Heart left ventricle (tissue), 16 donors: ENCODE measurements at regions not wholly inside any gene's neighbourhood (a gene's known extent, or its start where the extent isn't known, plus 50 kb on each side); places are given as distances from the start of the nearest gene placed in this dataset.

Source experiments
- ATAC-seq, 4 donors: fragments of 200-7000 bp; cut with Tn5 transposase; one replicate each; pipeline ENCODE4 v1.9.1; 2020 to 2022; ENCODE audit warnings: moderate library complexity in 4 of 4, mild to moderate bottlenecking in 3 of 4, moderate number of reproducible peaks in 1 of 4
- DNase-seq, 5 donors: peaks; one replicate each; pipeline ENCODE4 v3.0.0-alpha.2; 2020
- H3K27ac ChIP-seq, 12 donors: fragments of 200-600 bp; sonication (generic) in 4 of 12; one replicate each; pipeline versions ENCODE4 v1.5.0 to v1.8.0; 2016 to 2022; ENCODE audit warnings: mild to moderate bottlenecking in 2 of 12
- H3K27me3 ChIP-seq, 9 donors: fragments of 200-600 bp; sonication (generic) in 2 of 9; one replicate each; pipeline versions ENCODE4 v1.5.1 to v1.8.0; 2016 to 2022; ENCODE audit warnings: mild to moderate bottlenecking in 3 of 9
- H3K36me3 ChIP-seq, 9 donors: fragments of 200-600 bp; sonication (generic) in 2 of 9; one replicate each; pipeline versions ENCODE4 v1.5.0 to v1.8.0; 2018 to 2022; ENCODE audit warnings: mild to moderate bottlenecking in 2 of 9
- H3K4me1 ChIP-seq, 12 donors: fragments of 200-600 bp; sonication (generic) in 4 of 12; one replicate each; pipeline versions ENCODE4 v1.5.0 to v1.8.0; 2016 to 2022; ENCODE audit warnings: mild to moderate bottlenecking in 3 of 12
- H3K4me3 ChIP-seq, 12 donors: fragments of 200-600 bp; sonication (generic) in 4 of 12; one replicate each; pipeline versions ENCODE4 v1.5.0 to v1.8.0; 2017 to 2022; ENCODE audit warnings: mild to moderate bottlenecking in 9 of 12, moderate library complexity in 4 of 12
- H3K9me3 ChIP-seq, 12 donors: fragments of 200-600 bp; sonication (generic) in 4 of 12; one replicate each; pipeline versions ENCODE4 v1.5.0 to v1.8.0; 2016 to 2022; ENCODE audit warnings: mild to moderate bottlenecking in 1 of 12
- CTCF ChIP-seq, 12 donors: fragments of 200-600 bp; sonication (generic) in 4 of 12; IDR thresholded peaks; one replicate each; pipeline versions ENCODE4 v1.5.0 to v1.8.0; 2018 to 2022; ENCODE audit warnings: antibody characterized with exemption in 12 of 12, mild to moderate bottlenecking in 5 of 12
- POLR2A ChIP-seq, 2 donors: fragments of 450-650 bp; IDR thresholded peaks; one replicate each; pipeline ENCODE4 v1.6.1; 2017; ENCODE audit warnings: antibody characterized with exemption in 2 of 2, mild to moderate bottlenecking in 2 of 2, moderate library complexity in 2 of 2
- WGBS, 4 donors: extraction: QIAGEN DNeasy Blood & Tissue Kit in 2 of 4; methylation state at CpG; one replicate each; pipeline versions ENCODE4 v1.1.5 to v1.1.7; 2013 to 2018; 5-methylcytosine and 5-hydroxymethylcytosine counted together
- intact Hi-C, 10 donors: fragments of 100-400 bp; cut with DNase I; formaldehyde crosslinking; loops; one replicate each; pipeline versions ENCODE4 v1.11.1 to v1.14.2; 2022
- donor health status: ischemic (EF 13 %, LVEDD 7.1; RV severe dilation, severe dysfunction).
- donor health status: healthy with polysubstance abuse.
- donor health status: DM: no; HTN: yes; CAD: no.
- donor health status: DM: no; HTN: no; CAD: no.
- donor health status: ischemic (EF 25% LVEDD 6.9; RV normal size, moderate dysfunction).
- donor health status: ischemic (EF 25% LVEDD 5.7; RV mildly dilated, moderate dysfunction).
- donor health status: healthy.
- donor health status: DM: yes; HTN: yes; CAD: no.
- donor health status: ischemic (EF 35%, LVEDD 5.7; RV mildly dilated, moderate dysfunction).
- donor health status: nonischemic (EF 11% LVEDD 7.7; RV severe dilation, severe dysfunction).
- donor health status: DM: yes; HTN: yes; CAD: no.
- donor health status: PGD.
- donor health status: ischemic (EF 29% LVEDD 5.4; RV normal size, mild dysfunction).
- donor health status: nonischemic (EF 23%, LVEDD 6.1; RV moderate dilation, normal function).

DNA sequence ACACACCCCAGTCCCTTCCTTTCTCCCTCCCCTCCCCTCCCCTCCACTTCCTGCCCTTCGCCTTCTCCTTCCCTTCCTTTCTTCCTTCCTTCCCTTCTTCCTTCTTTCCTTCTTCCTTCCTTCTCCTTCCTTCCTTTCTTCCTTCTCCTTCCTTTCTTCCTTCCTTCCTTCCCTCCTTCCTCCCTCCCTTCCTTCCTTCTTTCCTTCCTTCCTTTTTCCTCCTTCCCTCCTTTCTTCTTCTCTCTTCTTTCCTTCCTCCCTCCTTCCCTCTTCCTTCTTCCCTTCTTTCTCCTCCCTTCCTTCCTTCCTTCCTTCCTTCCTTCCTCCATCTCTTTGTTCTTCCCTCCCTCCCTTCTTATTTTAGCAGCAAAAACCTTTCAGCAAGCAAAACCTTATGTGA lies 162.1 kb downstream of the EFNB1 start:
- ATAC-seq (no peak), DNase-seq (no peak)
- Histone ChIP-seq H3K27me3 (peaks cover 0 to 12% (median 0%) of the 10 kb centered on the region in 9 donors), H3K27ac (no peak overlapping the region), H3K36me3 (no peaks in the 10 kb centered on the region), H3K4me1 (peaks cover 0 to 41% (median 20%) of the 10 kb centered on the region in 12 donors), H3K4me3 (no peak overlapping the region), H3K9me3 (no peaks in the 10 kb centered on the region)
- intact Hi-C loops = loop anchor here in 7 of 10 donors (5.0 to 10.0 kb wide), 5 partner anchors 46 to 156 kb away; no protein-coding TSS in a partner anchor
- 50 to 68% (median 54%) methylated on average over 1 of the region's 1 CpG for WGBS, 4 donors
- TF ChIP-seq CTCF (IDR thresholded peaks at IDR 0.05) = no peak

GRCh38 chrX:68989865-68990606 lies 161.2 kb downstream of the EFNB1 start:
- Histone ChIP-seq H3K4me1 (peaks cover 0 to 34% (median 12%) of the 10 kb centered on the region in 12 donors), H3K4me3 (no peak overlapping the region), H3K27ac (peak overlapping the region in 7 of 12 donors; percentile 20 to 57 (median 33)), H3K27me3 (peaks cover 0 to 11% (median 0%) of the 10 kb centered on the region in 9 donors), H3K9me3 (no peaks in the 10 kb centered on the region), H3K36me3 (no peaks in the 10 kb centered on the region)
- intact Hi-C loops = loop anchor here in 7 of 10 donors (5.0 to 10.0 kb wide), 5 partner anchors 45 to 155 kb away; no protein-coding TSS in a partner anchor
- WGBS, 4 donors = 23 to 43% (median 31%) methylated on average over 10 to 17 of the region's 17 CpGs
- no peak for TF ChIP-seq CTCF (IDR thresholded peaks at IDR 0.05)
- TF ChIP-seq POLR2A (IDR thresholded peaks at IDR 0.05) = no peak
- peak; percentile 41 to 63 (median 48) for DNase-seq
- peak; percentile 72 to 87 (median 80) for ATAC-seq

DNA sequence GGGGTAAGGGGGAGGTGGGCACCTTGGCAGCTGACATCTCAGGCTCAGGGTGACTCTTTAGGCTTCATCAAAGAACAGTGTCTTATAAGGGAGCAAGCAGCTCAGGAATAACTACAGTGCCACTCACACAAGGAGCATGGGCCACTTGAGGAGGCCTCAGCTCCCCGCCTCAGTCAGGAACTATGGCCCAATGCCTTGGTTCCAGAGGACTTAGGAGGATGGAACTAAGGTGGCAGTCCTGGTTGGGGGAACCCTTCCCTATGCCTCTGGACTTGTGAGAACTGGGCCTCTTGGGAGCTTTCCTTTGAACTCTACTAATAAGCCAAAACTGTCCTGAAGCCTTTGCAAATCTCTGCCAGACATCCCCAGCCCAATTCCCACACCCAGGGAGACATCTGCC lies 160.6 kb downstream of the EFNB1 start:
- TF ChIP-seq CTCF (IDR thresholded peaks at IDR 0.05) (no peak), POLR2A (IDR thresholded peaks at IDR 0.05) (no peak)
- intact Hi-C loops = no loop called here
- Histone ChIP-seq H3K27ac (peak overlapping the region in 5 of 12 donors; percentile 20 to 57 (median 33)), H3K36me3 (no peaks in the 10 kb centered on the region), H3K4me3 (no peak overlapping the region), H3K9me3 (no peaks in the 10 kb centered on the region), H3K27me3 (peaks cover 0 to 9% (median 0%) of the 10 kb centered on the region in 9 donors), H3K4me1 (peaks cover 0 to 31% (median 9%) of the 10 kb centered on the region in 12 donors)
- no peak for DNase-seq
- ATAC-seq = peak in 1 of 4 donors; percentile 21
- WGBS, 4 donors = 88 to 100% (median 96%) methylated on average over 1 of the region's 1 CpG

GRCh38 chrX:68988865-68989264 lies 160.0 kb downstream of the EFNB1 start:
- ATAC-seq = no peak
- Histone ChIP-seq H3K4me3 (no peak overlapping the region), H3K9me3 (no peaks in the 10 kb centered on the region), H3K27ac (peak overlapping the region in 1 of 12 donors; percentile 33), H3K27me3 (peaks cover 0 to 7% (median 0%) of the 10 kb centered on the region in 9 donors), H3K36me3 (no peaks in the 10 kb centered on the region), H3K4me1 (peaks cover 0 to 32% (median 9%) of the 10 kb centered on the region in 12 donors)
- TF ChIP-seq POLR2A (IDR thresholded peaks at IDR 0.05) (no peak), CTCF (IDR thresholded peaks at IDR 0.05) (no peak)
- 57 to 92% (median 75%) methylated on average over 5 of the region's 5 CpGs for WGBS, 4 donors
- intact Hi-C loops = no loop called here
- DNase-seq = no peak
